WTC11 (cell line): ENCODE measurements at regions not wholly inside any gene's neighbourhood (a gene's known extent, or its start where the extent isn't known, plus 50 kb on each side); places are given as distances from the start of the nearest gene placed in this dataset.

ENCODE experiments used
- ATAC-seq: fragments of 200-7000 bp; cut with Tn5 transposase; 2 replicates; pipeline ENCODE4 v1.10.0; 2021; ENCODE audit warnings: mild to moderate bottlenecking, moderate library complexity
- CTCF ChIA-PET: fragments of 300-600 bp; sonication (Branson Sonifier 250); formaldehyde crosslinking; loops from one replicate; lab custom pipeline; 2021; ENCODE audit warnings: antibody characterized with exemption; lab: Charles Lee
- POLR2A ChIA-PET: fragments of 350-600 bp; sonication (Branson Sonifier 250); formaldehyde crosslinking; loops from one replicate; lab custom pipeline; 2021; ENCODE audit warnings: antibody characterized with exemption; lab: Charles Lee
- DNase-seq: peaks from one replicate; pipeline ENCODE4 v3.0.0; 2021; ENCODE audit warnings: low spot score
- H3K27ac Mint-ChIP-seq: 2 replicates; pipeline ENCODE4 v1.8.0; 2021; ENCODE audit warnings: mixed read lengths
- H3K27me3 Mint-ChIP-seq: 2 replicates; pipeline ENCODE4 v1.8.0; 2021; ENCODE audit warnings: low read depth, mild to moderate bottlenecking, moderate library complexity, mixed read lengths
- H3K36me3 Mint-ChIP-seq: 2 replicates; pipeline ENCODE4 v1.8.0; 2021; ENCODE audit warnings: mixed read lengths
- H3K4me1 Mint-ChIP-seq: 2 replicates; pipeline ENCODE4 v1.8.0; 2022; ENCODE audit warnings: mixed read lengths
- H3K4me3 Mint-ChIP-seq: 2 replicates; pipeline ENCODE4 v1.8.0; 2021; ENCODE audit warnings: mild to moderate bottlenecking, moderate library complexity, mixed read lengths
- H3K9me3 Mint-ChIP-seq: 2 replicates; pipeline ENCODE4 v1.8.0; 2021; ENCODE audit warnings: mixed read lengths
- AR ChIP-seq: fragments of 250-450 bp; sonication (Bioruptor Pico); IDR thresholded peaks from 2 replicates; pipeline ENCODE4 v1.9.0; 2021; ENCODE audit warnings: mild to moderate bottlenecking
- CDX4 ChIP-seq: fragments of 250-450 bp; sonication (Bioruptor Pico); IDR thresholded peaks from 2 replicates; pipeline ENCODE4 v1.9.0; 2021; ENCODE audit warnings: moderate library complexity, mild to moderate bottlenecking, inconsistent platforms, borderline replicate concordance
- CREB1 ChIP-seq: sonication (generic); formaldehyde crosslinking; IDR thresholded peaks from 2 replicates; pipeline ENCODE4 v1.8.0; 2023; ENCODE audit warnings: mild to moderate bottlenecking, missing genetic modification reagents
- CTCF ChIP-seq: fragments of 200-600 bp; IDR thresholded peaks from 2 replicates; pipeline ENCODE4 v1.8.0; 2022; ENCODE audit warnings: antibody characterized with exemption
- ELF4 ChIP-seq: sonication (generic); formaldehyde crosslinking; IDR thresholded peaks from 2 replicates; pipeline ENCODE4 v1.8.1; 2022; ENCODE audit warnings: low read depth, mild to moderate bottlenecking, moderate library complexity, missing genetic modification reagents
- ESRRA ChIP-seq: sonication (generic); formaldehyde crosslinking; IDR thresholded peaks from 2 replicates; pipeline ENCODE4 v1.8.1; 2022; ENCODE audit warnings: mild to moderate bottlenecking, missing genetic modification reagents, borderline replicate concordance
- FOXP1 ChIP-seq: sonication (generic); formaldehyde crosslinking; IDR thresholded peaks from 2 replicates; pipeline ENCODE4 v1.8.0; 2022; ENCODE audit warnings: missing genetic modification reagents, mild to moderate bottlenecking, moderate library complexity, borderline replicate concordance
- OVOL2 ChIP-seq: fragments of 250-450 bp; sonication (Bioruptor Pico); IDR thresholded peaks from 2 replicates; pipeline ENCODE4 v1.9.0; 2021; ENCODE audit warnings: mild to moderate bottlenecking, borderline replicate concordance
- PRDM15 ChIP-seq: sonication (generic); formaldehyde crosslinking; IDR thresholded peaks from 2 replicates; pipeline ENCODE4 v1.8.0; 2022; ENCODE audit warnings: missing genetic modification reagents
- RELA ChIP-seq: sonication (generic); formaldehyde crosslinking; IDR thresholded peaks from 2 replicates; pipeline ENCODE4 v1.8.1; 2022; ENCODE audit warnings: missing genetic modification reagents, mild to moderate bottlenecking, borderline replicate concordance
- SOX15 ChIP-seq: fragments of 250-450 bp; sonication (Bioruptor Pico); IDR thresholded peaks from 2 replicates; pipeline ENCODE4 v1.9.0; 2021; ENCODE audit warnings: mild to moderate bottlenecking
- STAT6 ChIP-seq: sonication (generic); formaldehyde crosslinking; conservative IDR thresholded peaks from 2 replicates; pipeline ENCODE4 v1.8.1; 2023; ENCODE audit warnings: mild to moderate bottlenecking, low read depth, missing genetic modification reagents, moderate library complexity
- TCF7 ChIP-seq: sonication (generic); formaldehyde crosslinking; IDR thresholded peaks from 2 replicates; pipeline ENCODE4 v1.8.0; 2022; ENCODE audit warnings: mild to moderate bottlenecking, low read depth, missing genetic modification reagents, moderate library complexity
- TP53 ChIP-seq: sonication (generic); formaldehyde crosslinking; IDR thresholded peaks from 2 replicates; pipeline ENCODE4 v1.8.1; 2023; ENCODE audit warnings: mild to moderate bottlenecking, missing genetic modification reagents
- ZBTB21 ChIP-seq: sonication (generic); formaldehyde crosslinking; IDR thresholded peaks from 2 replicates; pipeline ENCODE4 v1.8.1; 2023; ENCODE audit warnings: mild to moderate bottlenecking, missing genetic modification reagents, borderline replicate concordance
- ZNF138 ChIP-seq: sonication (generic); formaldehyde crosslinking; conservative IDR thresholded peaks from 2 replicates; pipeline ENCODE4 v1.8.1; 2022; ENCODE audit warnings: mild to moderate bottlenecking, moderate library complexity, missing genetic modification reagents
- ZNF416 ChIP-seq: fragments of 250-450 bp; sonication (Bioruptor Pico); IDR thresholded peaks from 2 replicates; pipeline ENCODE4 v1.9.0; 2021; ENCODE audit warnings: mild to moderate bottlenecking, inconsistent platforms
- ZNF512 ChIP-seq: sonication (generic); formaldehyde crosslinking; IDR thresholded peaks from 2 replicates; pipeline ENCODE4 v1.8.1; 2022; ENCODE audit warnings: missing genetic modification reagents, borderline replicate concordance

GRCh38 chr14:36028218-36028617, 148.3 kb downstream of the PTCSC3 start:
- Mint-ChIP-seq H3K36me3 (no peaks in the 10 kb centered on the region; the same call in 1 of the 2 replicates), H3K27me3 (no peaks in the 10 kb centered on the region; the same call in 1 of the 2 replicates), H3K9me3 (peaks cover 11% of the 10 kb centered on the region), H3K4me3 (no peak overlapping the region), H3K27ac (no peak overlapping the region), H3K4me1 (no peaks in the 10 kb centered on the region)
- DNase-seq (peak; percentile 34), ATAC-seq (peak; percentile 70)
- no peak for TF ChIP-seq CTCF
- TF ChIP-seq ZBTB21 (CRISPR knock-in tag) = no peak
- no peak for TF ChIP-seq ZNF512
- no peak for TF ChIP-seq FOXP1 (CRISPR knock-in tag)
- no peak for TF ChIP-seq PRDM15 (CRISPR knock-in tag)
- no peak for TF ChIP-seq AR (CRISPR knock-in tag)
- TF ChIP-seq ZNF138 (CRISPR knock-in tag) = no peak
- no peak for TF ChIP-seq ELF4
- no peak for TF ChIP-seq SOX15 (CRISPR knock-in tag)
- no peak for TF ChIP-seq RELA (CRISPR knock-in tag)
- TF ChIP-seq CREB1 (CRISPR knock-in tag) = no peak
- no peak for TF ChIP-seq CDX4 (CRISPR knock-in tag)
- no peak for TF ChIP-seq TP53 (CRISPR knock-in tag)
- TF ChIP-seq ESRRA (CRISPR knock-in tag) = no peak
- no peak for TF ChIP-seq TCF7 (CRISPR knock-in tag)
- no peak for TF ChIP-seq STAT6 (CRISPR knock-in tag)
- no peak for TF ChIP-seq OVOL2 (CRISPR knock-in tag)
- no peak for TF ChIP-seq ZNF416 (CRISPR knock-in tag)
- ChIA-PET CTCF (no interaction called here), POLR2A (no interaction called here)
